GM12878 (cell line): ENCODE measurements at regions not wholly inside any gene's neighbourhood (a gene's known extent, or its start where the extent isn't known, plus 50 kb on each side); places are given as distances from the start of the nearest gene placed in this dataset.

ENCODE experiments used
- ATAC-seq: fragments of 200-7000 bp; cut with Tn5 transposase; 3 replicates; pipeline ENCODE4 v1.9.1; 2020; ENCODE audit warnings: mild to moderate bottlenecking, moderate library complexity
- BruUV-seq: library from RNA; stranded (reverse); fragments of 400-500 nt; replicated peaks from 2 replicates; lab custom pipeline; 2021; lab: Mats Ljungman, UMichigan
- CTCF ChIA-PET: fragments of 300-600 bp; sonication (Branson Sonifier 250); formaldehyde crosslinking; extraction: SDS; loops from one replicate; lab custom pipeline; 2021; ENCODE audit warnings: inconsistent platforms; lab: Yijun Ruan, JAX
- POLR2A ChIA-PET: fragments of 350-600 bp; formaldehyde crosslinking; extraction: SDS; loops from one replicate; lab custom pipeline; 2021; ENCODE audit warnings: inconsistent platforms; lab: Charles Lee
- RAD21 ChIA-PET: fragments of 300-600 bp; sonication (Branson Sonifier 250); formaldehyde crosslinking; loops from one replicate; lab custom pipeline; 2023; ENCODE audit warnings: antibody characterized with exemption; ENCODE audit not compliant: unreplicated experiment; lab: Charles Lee
- SMC1A ChIA-PET: fragments of 300-600 bp; sonication (Branson Sonifier 250); formaldehyde crosslinking; loops from one replicate; lab custom pipeline; 2023; ENCODE audit not compliant: unreplicated experiment, uncharacterized antibody; lab: Charles Lee
- DNase-seq: peaks from one replicate; pipeline ENCODE4 v3.0.0-alpha.2; 2011; ENCODE audit warnings: low read depth, low spot score
- FAIRE-seq: peaks from 3 replicates; lab custom pipeline; 2011; peaks lifted over from hg19 to GRCh38; lab: Jason Lieb, UNC
- H2AFZ ChIP-seq: 2 replicates; pipeline ENCODE4 v1.6.0; 2011; ENCODE audit warnings: low read depth, low read length, control low read depth; ENCODE audit not compliant: control insufficient read depth
- H3K27ac ChIP-seq: 2 replicates; pipeline ENCODE4 v1.5.1; 2011; ENCODE audit warnings: control low read depth; ENCODE audit not compliant: control insufficient read depth, insufficient read depth
- H3K27me3 ChIP-seq, 2 experiments: replicated peaks in 1 of 2; 2 replicates each; pipeline versions ENCODE4 v1.6.0 to v1.6.1; 2011; ENCODE audit warnings: low read length in 1 of 2; ENCODE audit not compliant: control insufficient read depth in 2 of 2, insufficient read depth in 2 of 2
- H3K36me3 ChIP-seq, 2 experiments: 2 replicates each; pipeline ENCODE4 v1.5.1; 2011; ENCODE audit warnings: low read length in 1 of 2; ENCODE audit not compliant: control insufficient read depth in 2 of 2, insufficient read depth in 2 of 2
- H3K4me1 ChIP-seq: 2 replicates; pipeline ENCODE4 v1.6.1; 2011; ENCODE audit warnings: mild to moderate bottlenecking, low read length, moderate library complexity, mixed read lengths; ENCODE audit not compliant: control insufficient read depth, insufficient read depth
- H3K4me2 ChIP-seq: 2 replicates; pipeline ENCODE4 v1.6.0; 2011; ENCODE audit warnings: control low read depth; ENCODE audit not compliant: control insufficient read depth, insufficient read depth
- H3K4me3 ChIP-seq: fragments of 200-600 bp; sonication (generic); 2 replicates; pipeline ENCODE4 v1.5.1; 2016
- H3K79me2 ChIP-seq: 2 replicates; pipeline ENCODE4 v1.6.0; 2011; ENCODE audit warnings: low read length; ENCODE audit not compliant: control insufficient read depth, insufficient read depth
- H3K9ac ChIP-seq: 2 replicates; pipeline ENCODE4 v1.8.0; 2011; ENCODE audit warnings: low read length, control low read depth, mixed read lengths; ENCODE audit not compliant: control insufficient read depth, insufficient read depth
- H3K9me3 ChIP-seq: replicated peaks from 3 replicates; pipeline ENCODE4 v1.5.1; 2011; ENCODE audit warnings: mild to moderate bottlenecking, low read length; ENCODE audit not compliant: control insufficient read depth, insufficient read depth
- H4K20me1 ChIP-seq: 2 replicates; pipeline ENCODE4 v1.6.0; 2011; ENCODE audit not compliant: control insufficient read depth, insufficient read depth
- ATF2 ChIP-seq: IDR thresholded peaks from 2 replicates; pipeline ENCODE4 v1.6.1; 2012; ENCODE audit warnings: low read length, inconsistent platforms
- CBFB ChIP-seq: IDR thresholded peaks from 2 replicates; pipeline ENCODE4 v1.6.1; 2016; ENCODE audit warnings: antibody characterized with exemption, low read depth
- FOXM1 ChIP-seq: IDR thresholded peaks from 2 replicates; pipeline ENCODE4 v1.6.1; 2012; ENCODE audit warnings: low read depth, mild to moderate bottlenecking, inconsistent platforms, low read length, moderate library complexity
- KDM1A ChIP-seq: fragments of 200-600 bp; sonication (generic); IDR thresholded peaks from 2 replicates; pipeline ENCODE4 v1.6.1; 2016; ENCODE audit warnings: borderline replicate concordance
- PAX8 ChIP-seq: fragments of 450-650 bp; IDR thresholded peaks from 2 replicates; pipeline ENCODE4 v1.6.1; 2017; ENCODE audit warnings: mild to moderate bottlenecking, moderate library complexity
- SMARCA5 ChIP-seq: fragments of 450-650 bp; IDR thresholded peaks from 2 replicates; pipeline ENCODE4 v1.6.1; 2017; ENCODE audit warnings: mild to moderate bottlenecking
- SREBF2 ChIP-seq: IDR thresholded peaks from 2 replicates; pipeline ENCODE4 v1.6.1; 2012; ENCODE audit warnings: mild to moderate bottlenecking, low read length
- SUPT20H ChIP-seq: IDR thresholded peaks from 2 replicates; pipeline ENCODE4 v1.6.1; 2011; ENCODE audit warnings: low read depth, mild to moderate bottlenecking, low read length, moderate library complexity, borderline replicate concordance; ENCODE audit not compliant: control insufficient read depth
- TAF1 ChIP-seq: IDR thresholded peaks from 2 replicates; pipeline ENCODE4 v1.6.1; 2011; ENCODE audit warnings: mild to moderate bottlenecking, low read depth, low read length, borderline replicate concordance
- YBX1 ChIP-seq: fragments of 450-650 bp; IDR thresholded peaks from 2 replicates; pipeline ENCODE4 v1.6.1; 2016; ENCODE audit warnings: antibody characterized with exemption
- WGBS: methylation state at CpG from one replicate; pipeline ENCODE4 v1.1.6; 2016; ENCODE audit warnings: low lambda C conversion rate; ENCODE audit not compliant: insufficient replicate concordance, insufficient coverage; ENCODE audit errors: missing lambda C conversion rate; 5-methylcytosine and 5-hydroxymethylcytosine counted together
- in situ Hi-C: fragments of 300-500 bp; cut with MboI; formaldehyde crosslinking; loops from 9 replicates; pipeline ENCODE4 v1.14.3; 2018; ENCODE audit warnings: mixed read lengths
- intact Hi-C: fragments of 100-400 bp; cut with micrococcal nuclease; formaldehyde crosslinking; loops from one replicate; pipeline ENCODE4 v1.14.2; 2022; ENCODE audit not compliant: unreplicated experiment
- TF ChIP-seq, protein P1 (sequence below): fragments of 450-650 bp; formaldehyde crosslinking; IDR thresholded peaks from 2 replicates; pipeline ENCODE4 v1.4.0; 2022; ENCODE audit warnings: mild to moderate bottlenecking, moderate library complexity
- TF ChIP-seq, protein P2 (sequence below): IDR thresholded peaks from 2 replicates; pipeline ENCODE4 v1.6.1; 2011; ENCODE audit warnings: low read depth, low read length, improper control_type of control experiment, borderline replicate concordance

GRCh38 chr18:53843113-53843760, 381.2 kb downstream of the MBD2 start:
- in situ Hi-C loops = no loop called here
- H3K9me3 ChIP-seq = no peaks in the 10 kb centered on the region
- intact Hi-C loops = no loop called here
- H3K79me2 ChIP-seq = no peaks in the 10 kb centered on the region
- no peaks in the 10 kb centered on the region for H4K20me1 ChIP-seq
- ATAC-seq (no peak), DNase-seq (no peak), FAIRE-seq (no peak)
- 3% methylated on average over 5 of the region's 5 CpGs for WGBS
- ChIA-PET CTCF (no interaction called here), RAD21 (no interaction called here), POLR2A (no interaction called here), SMC1A (no interaction called here)
- no peak overlapping the region for H3K27ac ChIP-seq
- no TSS peak for BruUV-seq
- no peak overlapping the region for H3K9ac ChIP-seq
- H3K4me1 ChIP-seq = no peaks in the 10 kb centered on the region
- no peak overlapping the region for H3K4me3 ChIP-seq
- no peak overlapping the region for H2AFZ ChIP-seq
- no peaks in the 10 kb centered on the region for H3K27me3 ChIP-seq
- no peaks in the 10 kb centered on the region for H3K36me3 ChIP-seq
- TF ChIP-seq SMARCA5 (no peak), SREBF2 (no peak), ATF2 (no peak), CBFB (no peak), SUPT20H (no peak), TAF1 (no peak), KDM1A (no peak), PAX8 (no peak), YBX1 (no peak), FOXM1 (no peak)
- TF ChIP-seq, protein P1, sequence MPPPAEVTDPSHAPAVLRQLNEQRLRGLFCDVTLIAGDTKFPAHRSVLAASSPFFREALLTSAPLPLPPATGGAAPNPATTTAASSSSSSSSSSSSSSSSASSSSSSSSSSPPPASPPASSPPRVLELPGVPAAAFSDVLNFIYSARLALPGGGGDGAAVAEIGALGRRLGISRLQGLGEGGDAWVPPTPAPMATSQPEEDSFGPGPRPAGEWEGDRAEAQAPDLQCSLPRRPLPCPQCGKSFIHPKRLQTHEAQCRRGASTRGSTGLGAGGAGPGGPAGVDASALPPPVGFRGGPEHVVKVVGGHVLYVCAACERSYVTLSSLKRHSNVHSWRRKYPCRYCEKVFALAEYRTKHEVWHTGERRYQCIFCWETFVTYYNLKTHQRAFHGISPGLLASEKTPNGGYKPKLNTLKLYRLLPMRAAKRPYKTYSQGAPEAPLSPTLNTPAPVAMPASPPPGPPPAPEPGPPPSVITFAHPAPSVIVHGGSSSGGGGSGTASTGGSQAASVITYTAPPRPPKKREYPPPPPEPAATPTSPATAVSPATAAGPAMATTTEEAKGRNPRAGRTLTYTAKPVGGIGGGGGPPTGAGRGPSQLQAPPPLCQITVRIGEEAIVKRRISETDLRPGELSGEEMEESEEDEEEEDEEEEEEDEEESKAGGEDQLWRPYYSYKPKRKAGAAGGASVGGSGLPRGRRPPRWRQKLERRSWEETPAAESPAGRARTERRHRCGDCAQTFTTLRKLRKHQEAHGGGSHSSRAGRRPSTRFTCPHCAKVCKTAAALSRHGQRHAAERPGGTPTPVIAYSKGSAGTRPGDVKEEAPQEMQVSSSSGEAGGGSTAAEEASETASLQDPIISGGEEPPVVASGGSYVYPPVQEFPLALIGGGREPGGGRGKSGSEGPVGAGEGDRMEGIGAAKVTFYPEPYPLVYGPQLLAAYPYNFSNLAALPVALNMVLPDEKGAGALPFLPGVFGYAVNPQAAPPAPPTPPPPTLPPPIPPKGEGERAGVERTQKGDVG (CRISPR knock-in tag) = no peak
- TF ChIP-seq, protein P2, sequence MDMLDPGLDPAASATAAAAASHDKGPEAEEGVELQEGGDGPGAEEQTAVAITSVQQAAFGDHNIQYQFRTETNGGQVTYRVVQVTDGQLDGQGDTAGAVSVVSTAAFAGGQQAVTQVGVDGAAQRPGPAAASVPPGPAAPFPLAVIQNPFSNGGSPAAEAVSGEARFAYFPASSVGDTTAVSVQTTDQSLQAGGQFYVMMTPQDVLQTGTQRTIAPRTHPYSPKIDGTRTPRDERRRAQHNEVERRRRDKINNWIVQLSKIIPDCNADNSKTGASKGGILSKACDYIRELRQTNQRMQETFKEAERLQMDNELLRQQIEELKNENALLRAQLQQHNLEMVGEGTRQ = no peak
- no peak overlapping the region for H3K4me2 ChIP-seq
